NCI-H1694 (cell line): ENCODE measurements at regions not wholly inside any gene's neighbourhood (a gene's known extent, or its start where the extent isn't known, plus 50 kb on each side); places are given as distances from the start of the nearest gene placed in this dataset.
"Not testable (repeated sequence)": the region's sequence is repeated elsewhere in the genome, so short reads cannot be mapped to it uniquely, and the experiment has no call there.

Experiments
- DNase-seq: peaks from one replicate; lab custom pipeline; 2025; lab: John Stamatoyannopoulos, UW

GRCh38 chr5:99441235-99441634 is 512.4 kb upstream of the CHD1 start:
- no peak for DNase-seq

- no peak for DNase-seq
These were observed 509.8 kb upstream of the CHD1 start for GRCh38 chr5:99438619-99439018.

GRCh38 chr5:99437986-99438385 is 509.2 kb upstream of the CHD1 start:
- DNase-seq = no peak

GRCh38 chr5:99423396-99423795 is 494.6 kb upstream of the CHD1 start:
- DNase-seq = not testable (repeated sequence)

GRCh38 chr5:99418640-99419039 is 489.8 kb upstream of the CHD1 start:
- DNase-seq = not testable (repeated sequence)

GRCh38 chr5:99410386-99410785 is 481.6 kb upstream of the CHD1 start:
- DNase-seq = not testable (repeated sequence)

- DNase-seq = not testable (repeated sequence)
These were observed 476.0 kb upstream of the CHD1 start for GRCh38 chr5:99404764-99405302.

- not testable (repeated sequence) for DNase-seq
These were observed 471.8 kb upstream of the CHD1 start for GRCh38 chr5:99400571-99400970.

- DNase-seq = no peak
These were observed 470.2 kb upstream of the CHD1 start for GRCh38 chr5:99398976-99399375.

GRCh38 chr5:99386406-99387077 is 457.7 kb upstream of the CHD1 start:
- no peak for DNase-seq

GRCh38 chr5:99379187-99379586 is 450.4 kb upstream of the CHD1 start:
- DNase-seq = no peak

- no peak for DNase-seq
These were observed 449.6 kb upstream of the CHD1 start for GRCh38 chr5:99378443-99378842.

GRCh38 chr5:99369797-99370593 is 441.2 kb upstream of the CHD1 start:
- peak; percentile 8 for DNase-seq

GRCh38 chr5:99368726-99369125 is 439.9 kb upstream of the CHD1 start:
- DNase-seq = no peak

GRCh38 chr5:99355881-99356280 is 427.1 kb upstream of the CHD1 start:
- DNase-seq = no peak

GRCh38 chr5:99349787-99350186 is 421.0 kb upstream of the CHD1 start:
- no peak for DNase-seq

GRCh38 chr5:99348597-99348996 is 419.8 kb upstream of the CHD1 start:
- no peak for DNase-seq

GRCh38 chr5:99339758-99340157 is 411.0 kb upstream of the CHD1 start:
- DNase-seq = not testable (repeated sequence)

GRCh38 chr5:99334936-99335335 is 406.1 kb upstream of the CHD1 start:
- DNase-seq = no peak

- DNase-seq = no peak
These were observed 402.3 kb upstream of the CHD1 start for GRCh38 chr5:99331061-99331460.

- no peak for DNase-seq
These were observed 391.6 kb upstream of the CHD1 start for GRCh38 chr5:99320436-99320835.

- no peak for DNase-seq
These were observed 388.3 kb upstream of the CHD1 start for GRCh38 chr5:99317136-99317535.

- no peak for DNase-seq
These were observed 387.7 kb upstream of the CHD1 start for GRCh38 chr5:99316484-99316883.
